ENCODE measurements at regions not wholly inside any gene's neighbourhood (a gene's known extent, or its start where the extent isn't known, plus 50 kb on each side); places are given as distances from the start of the nearest gene placed in this dataset.
"Not testable (repeated sequence)": the region's sequence is repeated elsewhere in the genome, so short reads cannot be mapped to it uniquely, and the experiment has no call there.

- peak; percentile 79 for DNase-seq (ENCODE audit: low spot score)
Measured at GRCh38 chr19:34577531-34578101, 96.1 kb downstream of the WTIP start.

GRCh38 chr19:34577056-34577455 lies 95.5 kb downstream of the WTIP start:
- DNase-seq (ENCODE audit: low spot score), result no peak

More at GRCh38 chr19:34577531-34578101, 96.1 kb downstream of the WTIP start:
- intact Hi-C loops (cut with DNase I), result loop anchor here in 1 of 2 donors (5.0 kb wide), 1 partner anchor 1205 kb away; the partner anchor contains the start of gene CEBPG

GRCh38 chr19:34576292-34576691 lies 94.7 kb downstream of the WTIP start:
- intact Hi-C loops (cut with DNase I), result loop anchor here in 1 of 2 donors (5.0 kb wide), 1 partner anchor 1204 kb away; the partner anchor contains the start of gene CEBPG
- DNase-seq (ENCODE audit: low spot score), result no peak

More at GRCh38 chr19:34577056-34577455, 95.5 kb downstream of the WTIP start:
- intact Hi-C loops (cut with DNase I), result loop anchor here in 1 of 2 donors (5.0 kb wide), 1 partner anchor 1205 kb away; the partner anchor contains the start of gene CEBPG

- no peak for DNase-seq (ENCODE audit: low spot score)
- intact Hi-C loops (cut with DNase I), result loop anchor here in 1 of 2 donors (5.0 kb wide), 1 partner anchor 1203 kb away; the partner anchor contains the start of gene CEBPG
Measured at GRCh38 chr19:34575206-34575605, 93.6 kb downstream of the WTIP start.

- intact Hi-C loops (cut with DNase I), result loop anchor here in 1 of 2 donors (5.0 kb wide), 1 partner anchor 1202 kb away; the partner anchor contains the start of gene CEBPG
- no peak for DNase-seq (ENCODE audit: low spot score)
Measured at GRCh38 chr19:34574704-34575103, 93.1 kb downstream of the WTIP start.

- intact Hi-C loops (cut with DNase I), result no loop called here
- DNase-seq (ENCODE audit: low spot score), result no peak
Measured at GRCh38 chr19:34573226-34573864, 91.8 kb downstream of the WTIP start.

GRCh38 chr19:34570140-34570539 lies 88.6 kb downstream of the WTIP start:
- intact Hi-C loops (cut with DNase I); DNase-seq (ENCODE audit: low spot score): not testable (repeated sequence)

- intact Hi-C loops (cut with DNase I); DNase-seq (ENCODE audit: low spot score): not testable (repeated sequence)
Measured at GRCh38 chr19:34562344-34562743, 80.8 kb downstream of the WTIP start.

Measured in posterior vena cava (tissue), 2 donors.